HG02938 (cell line): ENCODE measurements at regions not wholly inside any gene's neighbourhood (a gene's known extent, or its start where the extent isn't known, plus 50 kb on each side); places are given as distances from the start of the nearest gene placed in this dataset.

Experiments
- ATAC-seq: cut with Tn5 transposase; IDR thresholded peaks from one replicate; pipeline ENCODE4 v1.9.1; 2021; ENCODE audit warnings: mild to moderate bottlenecking, moderate library complexity; ENCODE audit not compliant: unreplicated experiment

- ATAC-seq: no peak
Observed at GRCh38 chr20:18957328-18957727, 143.7 kb downstream of the SCP2D1 start.

GRCh38 chr20:18971121-18971520 lies 157.5 kb downstream of the SCP2D1 start:
- ATAC-seq: no peak

GRCh38 chr20:18971574-18971973 lies 158.0 kb downstream of the SCP2D1 start:
- ATAC-seq: no peak

- no peak for ATAC-seq
Observed at GRCh38 chr20:18972251-18972876, 158.8 kb downstream of the SCP2D1 start.

- no peak for ATAC-seq
Observed at GRCh38 chr20:18973529-18974173, 160.1 kb downstream of the SCP2D1 start.

- no peak for ATAC-seq
Observed at GRCh38 chr20:18974660-18975059, 161.1 kb downstream of the SCP2D1 start.

GRCh38 chr20:18977441-18977840 lies 163.9 kb downstream of the SCP2D1 start:
- ATAC-seq: no peak

GRCh38 chr20:18978311-18978710 lies 164.7 kb downstream of the SCP2D1 start:
- ATAC-seq: no peak

- ATAC-seq: no peak
Observed at GRCh38 chr20:18979132-18979531, 165.5 kb downstream of the SCP2D1 start.

- no peak for ATAC-seq
Observed at GRCh38 chr20:18981962-18982539, 168.5 kb downstream of the SCP2D1 start.

GRCh38 chr20:18983796-18984195 lies 170.2 kb downstream of the SCP2D1 start:
- ATAC-seq: no peak

- ATAC-seq: no peak
Observed at GRCh38 chr20:18984238-18985200, 170.9 kb downstream of the SCP2D1 start.

GRCh38 chr20:18985551-18985950 lies 172.0 kb downstream of the SCP2D1 start:
- ATAC-seq: no peak

GRCh38 chr20:18986146-18986830 lies 172.7 kb downstream of the SCP2D1 start:
- ATAC-seq: no peak

GRCh38 chr20:18986895-18987580 lies 173.5 kb downstream of the SCP2D1 start:
- no peak for ATAC-seq

- ATAC-seq: no peak
Observed at GRCh38 chr20:18987781-18988360, 174.3 kb downstream of the SCP2D1 start.

- ATAC-seq: no peak
Observed at GRCh38 chr20:18988701-18989100, 175.1 kb downstream of the SCP2D1 start.

GRCh38 chr20:18989736-18990474 lies 176.3 kb downstream of the SCP2D1 start:
- no peak for ATAC-seq

- no peak for ATAC-seq
Observed at GRCh38 chr20:18991012-18991411, 177.4 kb downstream of the SCP2D1 start.
